GM12864 (cell line): ENCODE measurements at regions not wholly inside any gene's neighbourhood (a gene's known extent, or its start where the extent isn't known, plus 50 kb on each side); places are given as distances from the start of the nearest gene placed in this dataset.
"Not testable (repeated sequence)": the region's sequence is repeated elsewhere in the genome, so short reads cannot be mapped to it uniquely, and the experiment has no call there.

Experiments
- DNase-seq: peaks from one replicate; pipeline ENCODE4 v3.0.0-alpha.2; 2011; ENCODE audit warnings: low read depth
- H3K4me3 ChIP-seq: 2 replicates; pipeline ENCODE4 v1.5.1; 2011; ENCODE audit warnings: mild to moderate bottlenecking, low read depth, low read length, control low read depth
- CTCF ChIP-seq: IDR thresholded peaks from 2 replicates; pipeline ENCODE4 v1.5.1; 2011; ENCODE audit warnings: low read depth, mild to moderate bottlenecking, moderate library complexity, low read length, control low read depth, inconsistent platforms; ENCODE audit errors: missing control alignments

GRCh38 chrX:34294665-34295064, 162.6 kb upstream of the FAM47A start:
- no peak for TF ChIP-seq CTCF
- H3K4me3 ChIP-seq: no peak overlapping the region
- no peak for DNase-seq

- H3K4me3 ChIP-seq: no peak overlapping the region
- DNase-seq: no peak
- no peak for TF ChIP-seq CTCF
These were observed 156.7 kb upstream of the FAM47A start for GRCh38 chrX:34288782-34289181.

- DNase-seq: no peak
- no peak overlapping the region for H3K4me3 ChIP-seq
- no peak for TF ChIP-seq CTCF
These were observed 147.9 kb upstream of the FAM47A start for GRCh38 chrX:34279866-34280560.

GRCh38 chrX:34275699-34276098, 143.6 kb upstream of the FAM47A start:
- no peak for DNase-seq
- H3K4me3 ChIP-seq: no peak overlapping the region
- no peak for TF ChIP-seq CTCF

GRCh38 chrX:34270434-34270833, 138.3 kb upstream of the FAM47A start:
- no peak for DNase-seq
- TF ChIP-seq CTCF: no peak
- H3K4me3 ChIP-seq: no peak overlapping the region

GRCh38 chrX:34238896-34239295, 106.8 kb upstream of the FAM47A start:
- no peak for TF ChIP-seq CTCF
- no peak overlapping the region for H3K4me3 ChIP-seq

GRCh38 chrX:34230156-34230555, 98.0 kb upstream of the FAM47A start:
- not testable (repeated sequence) for DNase-seq

More at GRCh38 chrX:34238896-34239295, 106.8 kb upstream of the FAM47A start:
- no peak for DNase-seq

More at GRCh38 chrX:34230156-34230555, 98.0 kb upstream of the FAM47A start:
- not testable (repeated sequence) for H3K4me3 ChIP-seq
